ENCODE measurements at regions not wholly inside any gene's neighbourhood (a gene's known extent, or its start where the extent isn't known, plus 50 kb on each side); places are given as distances from the start of the nearest gene placed in this dataset.

- Mint-ChIP-seq H3K27ac (no peak overlapping the region), H3K9me3 (no peaks in the 10 kb centered on the region), H3K4me1 (ENCODE audit: low read depth) (no peaks in the 10 kb centered on the region), H3K4me3 (no peak overlapping the region), H3K27me3 (ENCODE audit: low read depth) (peaks cover 12% of the 10 kb centered on the region), H3K36me3 (ENCODE audit: low read depth) (no peaks in the 10 kb centered on the region)
- DNase-seq (ENCODE audit: low spot score): no peak
Measured at GRCh38 chr5:74225587-74225986, 414.9 kb downstream of the ENC1 start.

GRCh38 chr5:74224331-74224730, 416.2 kb downstream of the ENC1 start:
- no peaks in the 10 kb centered on the region for H3K9me3 Mint-ChIP-seq
- no peaks in the 10 kb centered on the region for H3K36me3 Mint-ChIP-seq (ENCODE audit: low read depth)
- H3K27ac Mint-ChIP-seq: no peak overlapping the region
- peaks cover 12% of the 10 kb centered on the region for H3K27me3 Mint-ChIP-seq (ENCODE audit: low read depth)
- no peak for DNase-seq (ENCODE audit: low spot score)
- no peak overlapping the region for H3K4me3 Mint-ChIP-seq
- no peaks in the 10 kb centered on the region for H3K4me1 Mint-ChIP-seq (ENCODE audit: low read depth)

- no peaks in the 10 kb centered on the region for H3K36me3 Mint-ChIP-seq (ENCODE audit: low read depth)
Measured at GRCh38 chr5:74222806-74223205, 417.7 kb downstream of the ENC1 start.

GRCh38 chr5:74221413-74221812, 419.1 kb downstream of the ENC1 start:
- Mint-ChIP-seq H3K27me3 (ENCODE audit: low read depth) (peaks cover 19% of the 10 kb centered on the region), H3K9me3 (peaks cover 5% of the 10 kb centered on the region), H3K36me3 (ENCODE audit: low read depth) (no peaks in the 10 kb centered on the region), H3K27ac (no peak overlapping the region), H3K4me3 (no peak overlapping the region), H3K4me1 (ENCODE audit: low read depth) (no peaks in the 10 kb centered on the region)
- DNase-seq (ENCODE audit: low spot score): no peak

More at GRCh38 chr5:74222806-74223205, 417.7 kb downstream of the ENC1 start:
- Mint-ChIP-seq H3K9me3 (peaks cover 5% of the 10 kb centered on the region), H3K27me3 (ENCODE audit: low read depth) (peaks cover 15% of the 10 kb centered on the region), H3K4me3 (no peak overlapping the region), H3K4me1 (ENCODE audit: low read depth) (no peaks in the 10 kb centered on the region), H3K27ac (no peak overlapping the region)
- DNase-seq (ENCODE audit: low spot score): no peak

- H3K4me1 Mint-ChIP-seq (ENCODE audit: low read depth): no peaks in the 10 kb centered on the region
- H3K4me3 Mint-ChIP-seq: no peak overlapping the region
- H3K27me3 Mint-ChIP-seq (ENCODE audit: low read depth): peaks cover 22% of the 10 kb centered on the region
- H3K36me3 Mint-ChIP-seq (ENCODE audit: low read depth): no peaks in the 10 kb centered on the region
- peaks cover 5% of the 10 kb centered on the region for H3K9me3 Mint-ChIP-seq
- no peak overlapping the region for H3K27ac Mint-ChIP-seq
- no peak for DNase-seq (ENCODE audit: low spot score)
Measured at GRCh38 chr5:74216012-74216411, 424.5 kb downstream of the ENC1 start.

- no peaks in the 10 kb centered on the region for H3K36me3 Mint-ChIP-seq (ENCODE audit: low read depth)
- no peak overlapping the region for H3K27ac Mint-ChIP-seq
- DNase-seq (ENCODE audit: low spot score): no peak
- H3K27me3 Mint-ChIP-seq (ENCODE audit: low read depth): peaks cover 27% of the 10 kb centered on the region
- no peaks in the 10 kb centered on the region for H3K9me3 Mint-ChIP-seq
- no peaks in the 10 kb centered on the region for H3K4me1 Mint-ChIP-seq (ENCODE audit: low read depth)
- H3K4me3 Mint-ChIP-seq: no peak overlapping the region
Measured at GRCh38 chr5:74212336-74212735, 428.2 kb downstream of the ENC1 start.

GRCh38 chr5:74209571-74209970, 431.0 kb downstream of the ENC1 start:
- Mint-ChIP-seq H3K4me3 (no peak overlapping the region), H3K36me3 (ENCODE audit: low read depth) (no peaks in the 10 kb centered on the region), H3K9me3 (no peaks in the 10 kb centered on the region), H3K27ac (no peak overlapping the region), H3K27me3 (ENCODE audit: low read depth) (peaks cover 23% of the 10 kb centered on the region), H3K4me1 (ENCODE audit: low read depth) (no peaks in the 10 kb centered on the region)
- no peak for DNase-seq (ENCODE audit: low spot score)

- DNase-seq (ENCODE audit: low spot score): no peak
- Mint-ChIP-seq H3K9me3 (no peaks in the 10 kb centered on the region), H3K4me1 (ENCODE audit: low read depth) (peaks cover 2% of the 10 kb centered on the region), H3K36me3 (ENCODE audit: low read depth) (no peaks in the 10 kb centered on the region), H3K27ac (no peak overlapping the region), H3K27me3 (ENCODE audit: low read depth) (peaks cover 26% of the 10 kb centered on the region), H3K4me3 (no peak overlapping the region)
Measured at GRCh38 chr5:74206579-74207550, 433.7 kb downstream of the ENC1 start.

GRCh38 chr5:74205767-74206578, 434.6 kb downstream of the ENC1 start:
- peaks cover 21% of the 10 kb centered on the region for H3K27me3 Mint-ChIP-seq (ENCODE audit: low read depth)
- H3K9me3 Mint-ChIP-seq: no peaks in the 10 kb centered on the region
- H3K27ac Mint-ChIP-seq: no peak overlapping the region
- peaks cover 11% of the 10 kb centered on the region for H3K4me1 Mint-ChIP-seq (ENCODE audit: low read depth)
- no peak for DNase-seq (ENCODE audit: low spot score)
- no peak overlapping the region for H3K4me3 Mint-ChIP-seq
- H3K36me3 Mint-ChIP-seq (ENCODE audit: low read depth): no peaks in the 10 kb centered on the region

- peaks cover 21% of the 10 kb centered on the region for H3K4me1 Mint-ChIP-seq (ENCODE audit: low read depth)
- no peaks in the 10 kb centered on the region for H3K9me3 Mint-ChIP-seq
- no peak overlapping the region for H3K27ac Mint-ChIP-seq
- peaks cover 10% of the 10 kb centered on the region for H3K27me3 Mint-ChIP-seq (ENCODE audit: low read depth)
- H3K4me3 Mint-ChIP-seq: peak overlapping the region; percentile 6
- H3K36me3 Mint-ChIP-seq (ENCODE audit: low read depth): no peaks in the 10 kb centered on the region
- peak; percentile 48 for DNase-seq (ENCODE audit: low spot score)
Measured at GRCh38 chr5:74201334-74202081, 439.0 kb downstream of the ENC1 start.

- Mint-ChIP-seq H3K27me3 (ENCODE audit: low read depth) (peaks cover 8% of the 10 kb centered on the region), H3K4me1 (ENCODE audit: low read depth) (peaks cover 21% of the 10 kb centered on the region), H3K4me3 (no peak overlapping the region), H3K36me3 (ENCODE audit: low read depth) (no peaks in the 10 kb centered on the region), H3K9me3 (no peaks in the 10 kb centered on the region), H3K27ac (no peak overlapping the region)
- DNase-seq (ENCODE audit: low spot score): no peak
Measured at GRCh38 chr5:74200560-74200959, 440.0 kb downstream of the ENC1 start.

- Mint-ChIP-seq H3K4me3 (peak overlapping the region; percentile 6), H3K27me3 (ENCODE audit: low read depth) (peaks cover 6% of the 10 kb centered on the region), H3K27ac (no peak overlapping the region), H3K4me1 (ENCODE audit: low read depth) (peaks cover 21% of the 10 kb centered on the region), H3K9me3 (no peaks in the 10 kb centered on the region), H3K36me3 (ENCODE audit: low read depth) (no peaks in the 10 kb centered on the region)
- no peak for DNase-seq (ENCODE audit: low spot score)
Measured at GRCh38 chr5:74199436-74200210, 440.9 kb downstream of the ENC1 start.

GRCh38 chr5:74199005-74199404, 441.5 kb downstream of the ENC1 start:
- no peak overlapping the region for H3K27ac Mint-ChIP-seq
- peaks cover 21% of the 10 kb centered on the region for H3K4me1 Mint-ChIP-seq (ENCODE audit: low read depth)
- H3K27me3 Mint-ChIP-seq (ENCODE audit: low read depth): peaks cover 3% of the 10 kb centered on the region
- no peaks in the 10 kb centered on the region for H3K36me3 Mint-ChIP-seq (ENCODE audit: low read depth)
- H3K9me3 Mint-ChIP-seq: no peaks in the 10 kb centered on the region
- peak overlapping the region; percentile 6 for H3K4me3 Mint-ChIP-seq
- peak; percentile 49 for DNase-seq (ENCODE audit: low spot score)

All from T-helper 2 cell treated with Interferon-gamma antibody and Interleukin-4, amounts not matched to agents 5 μg/mL and 100 μg/mL, for 36 hours (primary cell).